OCI-LY3 (cell line): ENCODE measurements at regions not wholly inside any gene's neighbourhood (a gene's known extent, or its start where the extent isn't known, plus 50 kb on each side); places are given as distances from the start of the nearest gene placed in this dataset.

ENCODE experiments used
- CTCF ChIP-seq: fragments of 200-600, 300-600 bp; sonication (generic); IDR thresholded peaks from 2 replicates; pipeline ENCODE4 v1.5.1; 2014; ENCODE audit warnings: antibody characterized with exemption, low read length, low read depth
- EZH2phosphoT487 ChIP-seq: fragments of 200-600 bp; shearing (Covaris generic); IDR thresholded peaks from 2 replicates; pipeline ENCODE4 v1.6.1; 2018; ENCODE audit warnings: antibody characterized with exemption, mixed run types, low read depth

- no peak for TF ChIP-seq CTCF
- no peak for TF ChIP-seq EZH2phosphoT487
Measured at GRCh38 chr4:59945277-59945676, 1254.8 kb upstream of the ADGRL3 start.
